Stimulated activated CD4-positive, alpha-beta T cell treated with anti-CD3 and anti-CD28 coated beads, Interleukin-1b, Interleukin-23, amount 100 ng/mL, for 4 hours (primary cell): ENCODE measurements at regions not wholly inside any gene's neighbourhood (a gene's known extent, or its start where the extent isn't known, plus 50 kb on each side); places are given as distances from the start of the nearest gene placed in this dataset.
"Not testable (repeated sequence)": the region's sequence is repeated elsewhere in the genome, so short reads cannot be mapped to it uniquely, and the experiment has no call there.

Experiments used
- DNase-seq, 2 donors: peaks; one replicate each; pipeline ENCODE4 v3.0.0-alpha.2; 2020; ENCODE audit warnings: low read depth in 2 of 2

- DNase-seq: not testable (repeated sequence)
Observed at GRCh38 chr21:6428498-6429092, 4092.8 kb upstream of the TPTE start.

DNA sequence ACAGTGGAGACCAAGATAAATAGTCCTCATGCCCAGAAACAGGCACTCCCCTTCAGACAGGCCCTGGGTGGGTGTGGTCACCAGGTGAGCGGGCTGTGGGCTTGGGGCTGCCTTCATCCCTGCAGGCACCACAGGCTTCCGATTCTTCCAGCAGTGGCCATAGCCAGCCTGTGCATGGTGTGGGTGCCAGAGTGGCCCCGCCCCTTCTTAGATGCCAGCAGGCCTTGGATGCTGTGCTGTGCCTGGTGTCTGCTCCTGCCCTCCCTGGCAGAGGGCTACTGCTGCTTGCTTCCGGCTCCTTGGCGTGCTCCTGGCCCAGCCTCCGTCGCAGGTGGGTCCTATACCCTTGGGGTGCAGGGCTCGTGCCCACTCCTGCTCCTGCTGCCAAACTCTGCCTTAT, 4091.5 kb upstream of the TPTE start:
- not testable (repeated sequence) for DNase-seq

GRCh38 chr21:6433149-6433548, 4088.2 kb upstream of the TPTE start:
- not testable (repeated sequence) for DNase-seq

GRCh38 chr21:6436205-6436604, 4085.2 kb upstream of the TPTE start:
- not testable (repeated sequence) for DNase-seq

- DNase-seq: not testable (repeated sequence)
Observed at GRCh38 chr21:6436971-6437833, 4084.2 kb upstream of the TPTE start.

- not testable (repeated sequence) for DNase-seq
Observed at GRCh38 chr21:6437834-6438187, 4083.6 kb upstream of the TPTE start.

DNA sequence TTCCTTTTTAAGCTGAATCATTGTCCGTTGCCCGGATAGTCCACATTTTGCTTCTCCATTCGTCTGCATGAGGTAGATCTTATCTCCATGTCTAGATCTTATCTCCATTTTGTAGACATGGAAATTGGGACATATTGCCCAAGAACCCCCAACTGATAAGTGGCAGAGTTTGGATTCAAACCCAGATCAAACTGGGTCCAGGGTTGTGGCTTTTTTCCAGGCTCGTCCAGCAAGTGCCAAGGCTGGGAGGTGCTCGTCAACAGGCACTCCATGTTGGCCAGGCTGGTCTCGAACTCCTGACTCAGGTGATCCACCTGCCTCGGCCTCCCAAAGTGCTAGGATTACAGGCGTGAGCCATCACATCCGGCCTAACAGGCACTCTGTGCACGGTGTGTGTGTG, 4082.3 kb upstream of the TPTE start:
- not testable (repeated sequence) for DNase-seq

GRCh38 chr21:6454648-6455340, 4066.6 kb upstream of the TPTE start:
- not testable (repeated sequence) for DNase-seq

- not testable (repeated sequence) for DNase-seq
Observed at GRCh38 chr21:6456011-6456661, 4065.2 kb upstream of the TPTE start.

- not testable (repeated sequence) for DNase-seq
Observed at GRCh38 chr21:6459761-6460160, 4061.6 kb upstream of the TPTE start.

- DNase-seq: not testable (repeated sequence)
Observed at GRCh38 chr21:6461358-6461757, 4060.0 kb upstream of the TPTE start.

DNA sequence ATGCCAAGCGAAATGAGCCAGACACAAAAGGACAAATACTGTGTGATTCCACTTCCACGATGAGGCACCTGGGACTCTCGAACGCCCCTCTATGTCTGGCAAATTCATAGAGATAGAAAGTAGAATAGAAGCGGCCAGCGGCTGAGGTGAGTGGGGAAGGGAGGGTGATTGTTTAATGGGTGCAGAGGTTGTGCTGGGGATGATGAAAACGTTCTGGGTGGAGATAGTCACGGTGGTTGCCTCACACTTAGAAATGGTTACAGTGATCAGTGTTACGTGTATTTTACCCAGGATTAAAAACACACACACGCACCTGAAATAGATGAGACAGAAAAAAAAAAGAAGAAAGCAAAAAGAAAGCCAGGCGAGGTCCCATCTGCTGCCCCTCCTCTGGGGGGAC, 4057.0 kb upstream of the TPTE start:
- not testable (repeated sequence) for DNase-seq

GRCh38 chr21:6466081-6466698, 4055.2 kb upstream of the TPTE start:
- DNase-seq: not testable (repeated sequence)

DNA sequence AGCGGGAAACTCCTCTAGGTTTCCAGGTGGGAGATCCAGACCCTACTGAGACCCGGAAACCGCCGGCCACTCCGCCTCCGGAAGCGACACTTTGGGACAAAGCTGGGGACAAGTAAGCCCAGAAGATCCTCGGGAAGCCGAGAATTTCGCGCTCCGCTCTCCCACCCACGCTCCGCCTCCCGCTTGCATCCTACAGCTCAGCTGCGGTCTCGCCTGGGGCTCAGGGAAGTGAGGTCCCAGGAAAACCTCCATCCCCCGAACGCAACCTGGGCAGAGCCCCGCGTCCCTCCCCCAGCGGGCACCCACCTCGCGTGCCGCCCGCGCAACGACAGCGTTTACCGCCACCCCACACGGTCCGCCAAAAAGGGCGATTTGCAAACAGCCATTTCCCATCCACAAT, 4054.7 kb upstream of the TPTE start:
- not testable (repeated sequence) for DNase-seq

DNA sequence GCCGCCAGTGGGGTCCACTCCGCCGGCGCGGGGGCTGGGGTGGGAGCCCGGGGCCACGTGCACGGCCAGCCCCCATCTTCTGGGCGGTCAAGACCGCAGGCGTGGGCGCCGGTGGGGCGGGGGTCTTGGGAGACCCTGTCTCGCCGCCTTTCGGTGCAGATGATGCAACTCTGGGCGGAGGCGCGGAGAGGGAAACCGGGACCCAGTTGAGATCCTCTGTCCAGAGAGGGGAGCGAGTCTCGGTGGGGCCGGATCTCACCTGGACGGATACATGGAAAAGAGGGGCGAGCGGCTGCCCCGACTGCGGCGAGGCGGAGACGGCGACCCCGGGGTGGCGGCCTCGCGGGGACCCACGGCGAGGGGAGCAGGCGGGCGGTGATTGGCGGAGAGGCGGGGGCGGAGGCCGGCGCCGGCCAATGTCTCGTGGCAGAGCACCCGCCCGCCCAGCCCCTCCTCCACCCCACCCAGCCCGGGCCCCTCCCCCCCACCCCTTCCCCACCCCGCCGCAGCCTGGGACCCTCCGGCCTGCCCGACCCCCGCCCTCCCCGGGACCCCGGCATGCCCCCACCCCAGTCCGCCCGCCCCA, 4054.1 kb upstream of the TPTE start:
- DNase-seq: not testable (repeated sequence)

DNA sequence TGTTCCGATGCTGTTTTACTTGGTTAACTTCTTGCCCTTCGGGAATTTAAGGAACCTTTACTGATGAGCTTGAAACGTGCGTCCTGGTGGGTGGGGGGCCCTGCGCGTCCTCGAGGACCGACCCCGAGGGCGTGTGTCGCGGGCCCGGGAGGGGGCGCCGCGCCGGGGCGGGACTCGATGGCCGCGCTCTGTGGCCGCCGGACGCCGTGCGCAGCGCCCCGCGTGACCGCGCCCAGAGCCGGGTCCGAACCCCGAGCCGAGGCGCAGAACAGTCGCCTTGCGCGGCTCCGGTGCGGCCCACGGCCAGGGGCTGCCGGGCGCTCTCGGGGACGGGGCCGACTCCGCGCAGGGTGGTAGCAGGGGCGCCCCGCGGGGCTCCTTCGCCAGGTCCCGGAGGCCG, 4053.5 kb upstream of the TPTE start:
- not testable (repeated sequence) for DNase-seq

DNA sequence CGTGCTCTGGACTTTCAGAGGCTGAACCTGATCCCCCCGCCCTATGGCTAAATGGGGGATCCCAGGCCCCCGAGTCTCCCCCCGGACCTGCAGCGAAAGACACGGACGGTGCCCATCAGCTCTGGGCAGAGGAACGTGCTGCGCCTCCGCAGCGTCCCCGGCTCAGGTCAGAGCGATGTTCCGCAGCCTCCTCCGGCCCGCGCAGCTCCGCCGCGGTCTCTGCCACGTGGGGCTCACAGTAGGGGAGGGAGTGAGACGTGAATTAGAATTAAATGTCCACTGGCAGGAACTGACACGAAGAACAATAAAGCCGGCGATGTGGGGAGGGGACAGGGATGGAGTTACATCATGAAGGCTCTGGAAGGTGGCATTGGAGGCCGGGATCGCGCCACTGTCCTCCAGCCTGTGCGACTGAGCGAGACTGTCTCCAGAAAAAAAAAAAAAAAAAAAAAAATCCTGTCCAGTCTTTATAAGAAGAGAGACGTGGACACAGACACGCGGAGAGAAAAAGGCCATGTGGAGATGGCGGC, 4053.0 kb upstream of the TPTE start:
- not testable (repeated sequence) for DNase-seq

- DNase-seq: not testable (repeated sequence)
Observed at GRCh38 chr21:6474250-6474968, 4047.0 kb upstream of the TPTE start.

DNA sequence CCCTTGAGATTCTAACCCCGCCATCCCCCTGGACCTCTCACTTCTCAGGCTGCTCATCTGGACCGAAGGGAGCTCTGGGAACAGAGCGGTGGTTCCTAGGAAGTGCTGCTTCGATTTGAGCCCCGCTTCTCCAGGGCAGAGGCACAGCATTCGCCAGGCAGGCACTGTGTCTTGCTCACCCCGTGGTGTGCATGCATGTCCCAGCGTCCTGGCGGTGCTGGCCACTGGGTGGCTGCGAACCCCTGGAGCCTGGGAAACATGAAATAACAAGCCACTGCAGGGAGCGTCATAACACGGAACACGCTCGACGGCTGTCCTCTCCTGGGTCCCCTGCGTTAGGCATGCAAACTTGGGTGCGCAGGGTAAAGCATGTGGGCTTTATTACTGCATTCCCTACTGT, 4040.3 kb upstream of the TPTE start:
- not testable (repeated sequence) for DNase-seq

DNA sequence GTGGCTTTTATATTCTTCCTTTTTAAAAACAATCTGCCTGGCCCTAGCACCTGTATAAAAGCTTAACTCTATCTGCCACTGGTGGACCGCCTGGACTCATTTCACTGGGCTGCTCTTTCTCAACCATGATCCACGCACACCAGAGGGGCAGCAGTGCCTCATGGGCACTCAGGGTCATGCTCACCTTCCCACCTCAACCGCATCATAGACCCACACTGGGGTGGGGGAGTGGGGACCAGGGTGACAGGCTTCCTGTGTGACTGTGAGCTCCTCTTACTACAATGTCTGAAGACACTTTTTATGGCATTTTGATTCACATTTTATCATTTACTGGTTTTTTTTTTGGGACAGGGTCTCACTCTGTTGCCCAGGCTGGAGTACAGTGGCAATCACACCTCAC, 4038.8 kb upstream of the TPTE start:
- DNase-seq: not testable (repeated sequence)
